ENCODE measurements at regions not wholly inside any gene's neighbourhood (a gene's known extent, or its start where the extent isn't known, plus 50 kb on each side); places are given as distances from the start of the nearest gene placed in this dataset.

- Histone ChIP-seq H3K36me3 (ENCODE audit: control insufficient read depth, insufficient read depth, low read length) (no peaks in the 10 kb centered on the region), H3K27ac (ENCODE audit: insufficient read depth, low read length, poor library complexity, severe bottlenecking) (no peak overlapping the region), H3K4me1 (ENCODE audit: control insufficient read depth, insufficient read depth, low read length, poor library complexity, severe bottlenecking) (no peaks in the 10 kb centered on the region), H3K27me3 (ENCODE audit: control insufficient read depth, insufficient read depth, low read length) (peaks cover 3% of the 10 kb centered on the region), H3K9me3 (ENCODE audit: control insufficient read depth in 2 of 2, low read length in 2 of 2) (no peaks in the 10 kb centered on the region), H3K4me3 (ENCODE audit: low read depth, low read length) (no peak overlapping the region)
- Mint-ChIP-seq H3K27me3 (peaks cover 20% of the 10 kb centered on the region), H3K27ac (peak overlapping the region in 1 of 3 donors; percentile 27), H3K36me3 (no peaks in the 10 kb centered on the region), H3K4me3 (no peak overlapping the region), H3K4me1 (peaks cover 0 to 2% (median 0%) of the 10 kb centered on the region in 4 donors), H3K9me3 (peaks cover 0 to 2% (median 0%) of the 10 kb centered on the region in 7 donors)
- DNase-seq (no peak), ATAC-seq (ENCODE audit: low read depth in 2 of 2) (no peak)
These were observed 76.1 kb upstream of the IRX3 start for GRCh38 chr16:54362591-54363206.

- DNase-seq, result no peak
- Histone ChIP-seq H3K4me1 (ENCODE audit: control insufficient read depth, insufficient read depth, low read length, poor library complexity, severe bottlenecking) (no peaks in the 10 kb centered on the region), H3K9me3 (ENCODE audit: control insufficient read depth in 2 of 2, low read length in 2 of 2) (peaks cover 0 to under 1% of the 10 kb centered on the region in 2 experiments), H3K4me3 (ENCODE audit: low read depth, low read length) (no peak overlapping the region), H3K27me3 (ENCODE audit: control insufficient read depth, insufficient read depth, low read length) (peaks cover 3% of the 10 kb centered on the region), H3K27ac (ENCODE audit: insufficient read depth, low read length, poor library complexity, severe bottlenecking) (no peak overlapping the region), H3K36me3 (ENCODE audit: control insufficient read depth, insufficient read depth, low read length) (no peaks in the 10 kb centered on the region)
- H3K4me1 Mint-ChIP-seq, result peaks cover 0 to 2% (median 0%) of the 10 kb centered on the region in 4 donors
- no peak overlapping the region for H3K4me3 Mint-ChIP-seq
- H3K27ac Mint-ChIP-seq, result no peak overlapping the region
- peaks cover 20% of the 10 kb centered on the region for H3K27me3 Mint-ChIP-seq
- H3K36me3 Mint-ChIP-seq, result no peaks in the 10 kb centered on the region
- no peak for ATAC-seq (ENCODE audit: low read depth in 2 of 2)
- peaks cover 0 to 2% (median 0%) of the 10 kb centered on the region in 7 donors for H3K9me3 Mint-ChIP-seq
These were observed 74.7 kb upstream of the IRX3 start for GRCh38 chr16:54361246-54361645.

DNA sequence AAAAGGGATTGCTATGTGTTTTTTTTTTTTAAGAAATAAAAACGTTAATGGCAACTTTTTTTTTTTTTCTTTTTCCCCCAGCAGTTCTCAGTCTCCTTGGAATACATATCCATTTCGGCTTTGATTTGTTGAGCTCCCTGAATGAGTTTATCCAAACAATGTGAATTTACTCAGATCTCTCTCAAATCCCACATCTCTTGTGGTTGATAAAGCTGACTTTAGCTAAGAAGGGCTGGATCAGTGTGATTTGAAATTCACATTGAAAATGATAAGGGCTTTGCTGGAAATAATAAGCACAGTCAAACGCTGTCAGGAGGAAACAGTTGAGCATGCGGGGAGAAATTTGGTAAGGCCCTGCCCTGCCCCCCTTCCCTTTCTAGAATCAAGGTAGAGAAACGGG lies 74.1 kb upstream of the IRX3 start:
- ATAC-seq (ENCODE audit: low read depth in 2 of 2), result no peak
- Histone ChIP-seq H3K27ac (ENCODE audit: insufficient read depth, low read length, poor library complexity, severe bottlenecking) (no peak overlapping the region), H3K4me1 (ENCODE audit: control insufficient read depth, insufficient read depth, low read length, poor library complexity, severe bottlenecking) (no peaks in the 10 kb centered on the region), H3K4me3 (ENCODE audit: low read depth, low read length) (no peak overlapping the region), H3K9me3 (ENCODE audit: control insufficient read depth in 2 of 2, low read length in 2 of 2) (peaks cover 0 to 3% of the 10 kb centered on the region in 2 experiments), H3K27me3 (ENCODE audit: control insufficient read depth, insufficient read depth, low read length) (peaks cover 3% of the 10 kb centered on the region), H3K36me3 (ENCODE audit: control insufficient read depth, insufficient read depth, low read length) (no peaks in the 10 kb centered on the region)
- H3K9me3 Mint-ChIP-seq, result peaks cover 0 to 3% (median 0%) of the 10 kb centered on the region in 7 donors
- H3K4me3 Mint-ChIP-seq, result no peak overlapping the region
- H3K4me1 Mint-ChIP-seq, result peaks cover 0 to 2% (median 0%) of the 10 kb centered on the region in 4 donors
- peaks cover 20% of the 10 kb centered on the region for H3K27me3 Mint-ChIP-seq
- no peak for DNase-seq
- H3K36me3 Mint-ChIP-seq, result no peaks in the 10 kb centered on the region
- H3K27ac Mint-ChIP-seq, result no peak overlapping the region

GRCh38 chr16:54359555-54359954 lies 73.0 kb upstream of the IRX3 start:
- Histone ChIP-seq H3K27ac (ENCODE audit: insufficient read depth, low read length, poor library complexity, severe bottlenecking) (no peak overlapping the region), H3K36me3 (ENCODE audit: control insufficient read depth, insufficient read depth, low read length) (no peaks in the 10 kb centered on the region), H3K4me1 (ENCODE audit: control insufficient read depth, insufficient read depth, low read length, poor library complexity, severe bottlenecking) (no peaks in the 10 kb centered on the region), H3K9me3 (ENCODE audit: control insufficient read depth in 2 of 2, low read length in 2 of 2) (peaks cover 0 to 3% of the 10 kb centered on the region in 2 experiments), H3K4me3 (ENCODE audit: low read depth, low read length) (no peak overlapping the region), H3K27me3 (ENCODE audit: control insufficient read depth, insufficient read depth, low read length) (peaks cover 3% of the 10 kb centered on the region)
- Mint-ChIP-seq H3K36me3 (no peaks in the 10 kb centered on the region), H3K27ac (no peak overlapping the region), H3K4me1 (peaks cover 0 to 2% (median 0%) of the 10 kb centered on the region in 4 donors), H3K4me3 (no peak overlapping the region), H3K27me3 (peaks cover 20% of the 10 kb centered on the region), H3K9me3 (peaks cover 0 to 5% (median 2%) of the 10 kb centered on the region in 7 donors)
- ATAC-seq (ENCODE audit: low read depth in 2 of 2) (no peak), DNase-seq (no peak)

DNA sequence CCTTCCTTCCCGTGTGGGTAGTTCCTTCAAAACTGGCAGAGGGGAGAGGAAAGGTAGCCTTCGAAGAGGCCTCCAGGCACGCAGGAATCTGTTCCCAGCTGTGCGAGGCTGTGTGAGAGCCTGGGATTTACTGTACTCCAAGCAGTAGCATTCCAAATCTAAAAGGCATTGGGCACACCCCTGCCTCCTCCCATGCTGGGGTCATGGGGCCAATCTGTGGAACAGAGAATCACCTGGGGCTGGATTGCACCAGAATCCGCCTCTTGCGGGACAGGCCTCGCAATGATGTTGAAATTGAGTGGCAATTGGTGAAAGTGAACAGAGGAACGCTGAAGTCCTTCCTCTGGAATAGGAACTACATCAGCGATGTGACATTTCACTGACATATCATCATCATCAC lies 72.5 kb upstream of the IRX3 start:
- Histone ChIP-seq H3K9me3 (ENCODE audit: control insufficient read depth in 2 of 2, low read length in 2 of 2) (peaks cover 0 to 3% of the 10 kb centered on the region in 2 experiments), H3K27ac (ENCODE audit: insufficient read depth, low read length, poor library complexity, severe bottlenecking) (no peak overlapping the region), H3K4me3 (ENCODE audit: low read depth, low read length) (no peak overlapping the region), H3K27me3 (ENCODE audit: control insufficient read depth, insufficient read depth, low read length) (peaks cover 3% of the 10 kb centered on the region), H3K4me1 (ENCODE audit: control insufficient read depth, insufficient read depth, low read length, poor library complexity, severe bottlenecking) (no peaks in the 10 kb centered on the region), H3K36me3 (ENCODE audit: control insufficient read depth, insufficient read depth, low read length) (no peaks in the 10 kb centered on the region)
- peaks cover 0 to 6% (median 3%) of the 10 kb centered on the region in 7 donors for H3K9me3 Mint-ChIP-seq
- no peak overlapping the region for H3K4me3 Mint-ChIP-seq
- H3K4me1 Mint-ChIP-seq, result peaks cover 0 to 2% (median 0%) of the 10 kb centered on the region in 4 donors
- peaks cover 20% of the 10 kb centered on the region for H3K27me3 Mint-ChIP-seq
- no peaks in the 10 kb centered on the region for H3K36me3 Mint-ChIP-seq
- H3K27ac Mint-ChIP-seq, result no peak overlapping the region
- ATAC-seq (ENCODE audit: low read depth in 2 of 2) (no peak), DNase-seq (no peak)

GRCh38 chr16:54356391-54356790 lies 69.8 kb upstream of the IRX3 start:
- Histone ChIP-seq H3K36me3 (ENCODE audit: control insufficient read depth, insufficient read depth, low read length) (no peaks in the 10 kb centered on the region), H3K4me1 (ENCODE audit: control insufficient read depth, insufficient read depth, low read length, poor library complexity, severe bottlenecking) (no peaks in the 10 kb centered on the region), H3K4me3 (ENCODE audit: low read depth, low read length) (no peak overlapping the region), H3K9me3 (ENCODE audit: control insufficient read depth in 2 of 2, low read length in 2 of 2) (peaks cover 0 to 3% of the 10 kb centered on the region in 2 experiments), H3K27me3 (ENCODE audit: control insufficient read depth, insufficient read depth, low read length) (no peaks in the 10 kb centered on the region), H3K27ac (ENCODE audit: insufficient read depth, low read length, poor library complexity, severe bottlenecking) (no peak overlapping the region)
- Mint-ChIP-seq H3K27ac (no peak overlapping the region), H3K9me3 (peaks cover 0 to 9% (median 3%) of the 10 kb centered on the region in 7 donors), H3K36me3 (no peaks in the 10 kb centered on the region), H3K4me1 (no peaks in the 10 kb centered on the region), H3K4me3 (no peak overlapping the region), H3K27me3 (peaks cover 6% of the 10 kb centered on the region)
- DNase-seq, result no peak
- no peak for ATAC-seq (ENCODE audit: low read depth in 2 of 2)

DNA sequence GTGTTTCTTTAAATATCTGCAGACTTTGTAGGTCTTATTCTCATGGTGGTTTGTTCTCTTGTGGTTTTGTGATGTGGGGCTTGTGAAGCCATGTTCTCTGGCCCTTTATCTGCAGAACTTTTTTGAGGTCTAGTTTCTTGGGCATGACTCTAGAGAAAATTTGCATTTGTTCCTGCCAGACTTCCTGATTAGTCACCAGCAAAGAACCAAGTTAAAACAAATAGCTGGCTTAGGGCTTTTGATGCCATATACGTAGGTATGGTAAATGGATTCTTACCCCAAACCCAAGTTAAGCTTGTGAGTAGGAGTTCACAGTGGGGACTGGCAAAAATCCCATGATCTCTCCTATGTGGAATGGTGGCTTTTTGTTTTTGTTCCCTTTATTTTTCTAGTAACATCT lies 68.7 kb upstream of the IRX3 start:
- DNase-seq, result no peak
- Histone ChIP-seq H3K27me3 (ENCODE audit: control insufficient read depth, insufficient read depth, low read length) (no peaks in the 10 kb centered on the region), H3K36me3 (ENCODE audit: control insufficient read depth, insufficient read depth, low read length) (no peaks in the 10 kb centered on the region), H3K9me3 (ENCODE audit: control insufficient read depth in 2 of 2, low read length in 2 of 2) (peaks cover 0 to 3% of the 10 kb centered on the region in 2 experiments), H3K27ac (ENCODE audit: insufficient read depth, low read length, poor library complexity, severe bottlenecking) (no peak overlapping the region), H3K4me3 (ENCODE audit: low read depth, low read length) (no peak overlapping the region), H3K4me1 (ENCODE audit: control insufficient read depth, insufficient read depth, low read length, poor library complexity, severe bottlenecking) (no peaks in the 10 kb centered on the region)
- H3K9me3 Mint-ChIP-seq, result peaks cover 0 to 9% (median 3%) of the 10 kb centered on the region in 7 donors
- no peaks in the 10 kb centered on the region for H3K4me1 Mint-ChIP-seq
- H3K27me3 Mint-ChIP-seq, result peaks cover 6% of the 10 kb centered on the region
- no peak overlapping the region for H3K4me3 Mint-ChIP-seq
- ATAC-seq (ENCODE audit: low read depth in 2 of 2), result no peak
- H3K36me3 Mint-ChIP-seq, result no peaks in the 10 kb centered on the region
- no peak overlapping the region for H3K27ac Mint-ChIP-seq

- Mint-ChIP-seq H3K27me3 (no peaks in the 10 kb centered on the region), H3K9me3 (peaks cover 0 to 9% (median 2%) of the 10 kb centered on the region in 7 donors), H3K36me3 (no peaks in the 10 kb centered on the region), H3K4me1 (no peaks in the 10 kb centered on the region), H3K27ac (no peak overlapping the region), H3K4me3 (no peak overlapping the region)
- H3K9me3 ChIP-seq (ENCODE audit: control insufficient read depth in 2 of 2, low read length in 2 of 2), result peaks cover 0 to 3% of the 10 kb centered on the region in 2 experiments
- no peak overlapping the region for H3K4me3 ChIP-seq (ENCODE audit: low read depth, low read length)
- H3K27me3 ChIP-seq (ENCODE audit: control insufficient read depth, insufficient read depth, low read length), result no peaks in the 10 kb centered on the region
- H3K4me1 ChIP-seq (ENCODE audit: control insufficient read depth, insufficient read depth, low read length, poor library complexity, severe bottlenecking), result no peaks in the 10 kb centered on the region
- H3K27ac ChIP-seq (ENCODE audit: insufficient read depth, low read length, poor library complexity, severe bottlenecking), result no peak overlapping the region
- no peak for ATAC-seq (ENCODE audit: low read depth in 2 of 2)
- H3K36me3 ChIP-seq (ENCODE audit: control insufficient read depth, insufficient read depth, low read length), result no peaks in the 10 kb centered on the region
- no peak for DNase-seq
These were observed 66.5 kb upstream of the IRX3 start for GRCh38 chr16:54353097-54353496.

All from CD4-positive, CD25-positive, alpha-beta regulatory T cell (primary cell).